HUDEP-2 (cell line): ENCODE measurements at regions not wholly inside any gene's neighbourhood (a gene's known extent, or its start where the extent isn't known, plus 50 kb on each side); places are given as distances from the start of the nearest gene placed in this dataset.

Experiments
- DNase-seq, 76 experiments: peaks; one replicate each; lab custom pipeline; 2025; ENCODE audit not compliant: unreplicated experiment in 76 of 76; lab: John Stamatoyannopoulos, UW

DNA sequence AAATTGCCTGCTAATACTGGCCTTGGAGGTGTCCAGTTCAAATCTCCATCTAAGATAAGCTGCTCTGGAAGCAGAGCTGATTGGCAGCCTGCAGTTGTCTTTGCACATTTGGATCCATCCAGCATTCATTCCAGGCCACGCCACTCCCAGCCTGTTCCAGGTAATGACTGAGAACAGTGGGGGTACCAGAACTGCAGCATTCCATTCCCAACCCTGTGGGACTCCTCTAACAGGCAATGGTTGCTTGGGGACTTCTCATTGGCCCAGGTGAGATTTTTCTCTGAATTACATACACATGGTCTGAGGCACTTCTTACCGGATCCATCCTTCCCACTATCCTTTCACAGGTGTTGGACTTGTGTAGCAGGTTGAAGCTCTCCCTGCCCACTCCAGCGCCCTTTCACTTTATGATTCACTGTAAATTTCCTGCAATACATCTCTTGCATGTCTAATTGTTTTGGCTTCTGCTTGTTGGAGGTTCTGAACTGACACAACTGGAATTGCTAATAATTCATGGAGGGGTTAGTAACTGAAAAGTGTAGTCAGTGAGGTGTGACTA lies 206.1 kb upstream of the ZFHX3 start:
- DNase-seq: no peak

DNA sequence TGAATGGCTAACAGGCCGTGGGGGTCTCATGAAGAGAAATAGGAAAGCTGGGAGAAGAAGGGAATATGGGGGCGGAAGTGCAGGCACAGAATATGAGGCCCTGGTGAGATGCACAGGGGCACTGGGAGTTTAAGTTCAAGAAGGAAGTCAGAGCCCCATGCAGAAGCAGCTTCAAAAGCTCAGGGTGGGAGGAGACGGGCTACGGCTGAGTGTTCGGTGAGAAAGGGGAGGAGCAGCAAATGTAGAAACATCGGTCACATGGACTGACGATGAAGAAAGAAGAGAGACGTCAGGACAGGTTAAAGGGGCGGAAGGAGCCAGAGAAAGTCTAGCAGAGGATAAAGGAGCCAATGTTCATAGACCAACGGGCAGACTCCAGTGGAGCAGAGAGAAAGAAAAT lies 204.5 kb upstream of the ZFHX3 start:
- DNase-seq: no peak

DNA sequence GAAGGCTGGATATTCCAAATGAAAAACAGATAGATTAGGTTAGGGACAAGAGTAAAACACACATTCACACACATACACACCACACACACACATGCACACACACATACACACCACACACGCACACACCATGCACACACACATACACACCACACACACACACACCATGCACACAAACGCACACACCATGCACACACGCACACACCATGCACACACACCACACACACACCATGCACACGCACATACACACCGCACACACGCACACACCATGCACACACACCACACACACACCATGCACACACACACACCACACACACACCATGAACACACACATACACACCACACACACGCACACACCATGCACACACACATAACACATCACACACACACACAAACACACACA lies 203.7 kb upstream of the ZFHX3 start:
- no peak for DNase-seq

DNA sequence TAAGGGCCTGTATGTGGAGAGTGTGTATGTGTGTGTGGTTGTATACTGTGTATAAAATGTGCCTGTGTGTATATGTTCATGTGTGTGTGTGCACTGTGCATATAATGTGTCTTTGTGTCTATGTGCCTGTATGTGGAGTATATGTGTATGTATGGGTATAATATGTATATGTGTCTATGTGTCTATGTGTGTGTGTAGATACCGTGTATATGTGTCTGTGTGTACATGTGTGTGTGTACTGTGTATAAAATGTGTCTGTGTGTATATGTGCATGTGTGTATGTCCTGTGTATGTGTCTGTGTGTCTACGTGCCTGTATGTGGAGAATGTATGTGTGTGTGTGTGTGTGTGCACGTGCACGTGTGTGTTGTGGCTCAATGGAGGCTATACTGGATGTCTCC lies 200.4 kb upstream of the ZFHX3 start:
- DNase-seq: no peak

DNA sequence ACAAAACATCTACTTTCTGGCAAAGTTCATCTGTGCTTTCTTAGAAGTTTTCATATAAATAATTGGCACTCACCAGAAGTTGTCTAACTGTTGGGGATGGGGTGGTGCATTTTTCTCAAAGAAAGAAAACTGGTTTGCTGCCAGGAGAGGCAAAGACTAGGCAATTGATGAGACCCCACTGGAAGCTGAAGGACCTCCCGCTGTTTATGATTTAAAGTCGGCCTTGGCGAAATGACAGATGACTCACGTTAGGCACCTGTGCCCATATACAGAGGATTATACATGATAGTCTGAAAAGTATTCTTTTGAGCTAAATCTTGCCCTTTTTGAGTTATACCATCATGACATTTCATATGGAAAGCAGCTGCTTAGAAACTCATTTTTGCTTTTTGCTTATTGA lies 193.0 kb upstream of the ZFHX3 start:
- no peak for DNase-seq

DNA sequence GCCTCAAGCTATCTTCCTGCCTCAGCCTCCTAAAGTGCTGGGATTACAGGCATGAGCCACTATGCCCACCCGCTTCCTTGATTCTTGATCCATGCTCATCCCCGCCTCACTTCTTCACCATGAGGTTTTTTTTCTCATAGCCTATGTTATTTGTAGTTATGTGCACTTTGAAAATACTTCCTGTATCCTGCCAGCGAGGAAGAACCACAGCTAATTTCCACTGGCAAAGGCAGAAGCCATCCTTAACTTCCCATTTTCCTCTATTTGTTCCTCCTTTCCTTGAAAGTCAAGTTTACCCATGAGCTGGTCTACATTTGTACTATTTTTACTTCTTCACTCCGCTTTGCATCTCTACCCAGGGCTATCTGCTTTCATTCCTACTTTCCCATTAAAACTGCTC lies 189.7 kb upstream of the ZFHX3 start:
- DNase-seq: no peak

DNA sequence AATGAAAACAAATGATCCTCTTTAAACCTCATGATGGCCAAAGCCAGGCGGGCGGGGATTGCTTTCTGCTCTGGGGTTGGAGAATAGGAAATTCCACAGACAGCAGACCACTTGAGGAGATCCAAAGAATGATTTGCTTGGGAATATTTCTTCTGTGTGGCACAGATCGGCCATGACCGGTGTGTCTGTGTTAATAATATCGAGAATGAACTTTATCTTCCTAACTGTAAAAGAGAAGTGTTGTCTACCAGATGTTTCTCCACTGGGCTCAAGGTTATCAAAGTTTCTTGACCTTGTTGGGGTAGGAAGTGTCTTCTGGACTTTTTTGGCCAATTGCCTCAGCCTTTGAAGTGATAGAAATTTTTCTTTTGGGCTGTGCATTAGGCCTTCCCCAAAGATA lies 186.6 kb upstream of the ZFHX3 start:
- DNase-seq: no peak

DNA sequence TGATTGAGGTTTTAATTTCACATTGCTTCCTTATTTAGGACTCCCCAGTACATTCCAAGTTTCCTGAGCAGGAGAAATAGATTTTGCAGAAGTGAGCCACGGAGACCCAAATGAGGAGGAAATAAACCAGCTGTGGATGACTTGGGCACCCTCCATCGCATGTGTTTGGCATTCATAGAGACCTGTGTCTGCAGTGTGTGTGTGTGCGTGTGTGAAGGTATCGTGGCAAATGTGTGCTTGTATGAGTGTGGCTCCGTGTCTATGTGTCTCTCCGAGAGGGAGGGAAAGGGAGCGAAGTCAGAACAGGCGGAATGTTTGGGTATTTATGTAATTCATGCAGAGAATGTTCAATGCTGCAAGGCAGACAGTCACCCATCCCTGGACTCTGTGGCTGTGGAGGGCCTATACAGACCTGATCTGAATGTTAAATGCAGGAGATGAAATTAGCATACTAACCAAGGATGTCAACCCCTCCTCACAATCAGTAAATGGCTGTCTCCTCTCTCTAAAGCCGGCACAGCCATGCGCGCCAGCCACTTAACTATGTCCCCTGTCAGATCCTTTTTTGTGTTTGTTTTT lies 186.0 kb upstream of the ZFHX3 start:
- DNase-seq: no peak

DNA sequence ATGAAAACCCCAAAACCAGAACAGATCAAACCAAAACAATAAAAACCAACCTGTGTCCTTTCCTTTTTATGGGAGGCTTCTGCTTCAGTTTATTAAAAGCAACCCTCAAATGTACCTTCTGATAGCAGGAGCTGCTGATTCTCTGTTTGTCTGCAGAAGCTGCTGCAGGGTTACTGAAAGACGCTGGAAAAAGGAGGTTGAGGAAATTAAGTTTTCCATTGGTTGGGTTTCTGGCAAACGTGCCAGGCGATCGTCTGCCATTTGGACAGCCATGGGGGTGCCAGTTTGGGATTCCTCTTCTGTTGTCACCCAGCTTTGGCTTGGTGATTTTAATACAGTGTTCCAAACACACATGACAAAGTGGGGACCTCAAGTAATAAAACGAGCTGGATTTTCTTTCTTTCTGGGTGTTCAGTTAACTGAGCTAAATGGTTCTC lies 185.4 kb upstream of the ZFHX3 start:
- DNase-seq: no peak

DNA sequence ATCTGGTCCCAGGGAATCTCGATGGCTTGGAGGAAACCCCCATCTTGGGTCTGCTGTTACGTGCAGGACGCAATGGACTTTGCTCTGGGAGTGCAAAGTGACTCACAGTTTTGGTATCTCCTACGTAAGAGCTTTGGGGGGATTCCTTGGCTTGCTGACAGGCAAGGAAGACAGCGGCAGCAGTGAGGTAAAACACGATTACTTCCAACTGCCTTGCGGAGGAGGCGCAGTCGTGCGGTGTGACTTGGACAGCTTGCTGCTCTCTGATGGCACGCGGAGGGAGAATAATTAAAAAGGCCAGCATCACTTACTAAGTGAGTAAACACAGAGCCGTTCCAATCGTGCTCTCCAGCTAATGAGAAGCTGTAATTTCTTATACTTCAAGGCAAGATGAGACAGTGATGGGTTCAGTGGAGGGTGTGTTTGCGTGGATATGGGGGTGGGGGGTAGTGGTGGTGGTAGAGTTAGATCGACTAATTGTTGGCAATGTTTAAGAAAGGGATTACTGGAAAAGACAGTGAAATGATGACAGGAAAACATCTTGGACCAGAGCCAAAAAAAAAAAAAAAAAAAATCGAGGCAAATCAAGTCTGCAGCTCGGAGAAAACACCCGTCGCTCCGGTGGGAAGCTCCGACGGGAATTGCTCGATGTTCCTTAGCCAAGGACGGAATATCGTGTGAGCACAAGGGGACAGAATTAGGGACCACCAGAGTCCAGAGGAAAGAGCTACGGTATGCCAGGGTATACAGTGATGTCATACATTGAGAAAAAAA lies 184.8 kb upstream of the ZFHX3 start:
- DNase-seq: no peak

DNA sequence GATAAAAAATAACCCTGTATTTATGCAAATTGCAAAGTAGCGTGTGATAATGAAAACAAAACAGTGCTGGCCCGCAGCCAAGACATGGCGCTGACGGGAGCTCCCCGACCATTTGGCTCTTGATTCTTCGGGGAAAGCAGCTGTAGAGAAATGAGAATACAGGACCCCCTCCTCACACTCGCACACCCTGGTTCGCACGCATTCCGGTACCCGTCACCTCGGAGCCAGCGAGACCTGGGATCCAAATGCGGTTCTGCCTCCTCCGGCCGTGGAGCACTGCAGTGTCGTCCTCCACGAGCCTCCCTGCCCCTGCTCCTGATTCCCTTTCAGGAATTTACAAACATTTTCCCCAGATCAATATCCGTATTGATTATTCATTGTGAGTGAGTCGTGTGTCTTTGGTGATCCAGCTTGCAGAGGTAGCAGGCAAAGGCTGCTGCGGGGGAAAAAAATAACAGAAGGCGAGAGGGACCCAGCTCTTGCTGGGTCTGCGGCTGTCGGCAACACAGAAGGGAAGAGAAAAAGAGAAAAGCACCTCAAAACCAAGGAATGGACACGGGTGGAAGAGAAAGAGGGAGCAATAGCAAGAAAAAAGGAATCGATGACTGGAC lies 184.1 kb upstream of the ZFHX3 start:
- DNase-seq: no peak

DNA sequence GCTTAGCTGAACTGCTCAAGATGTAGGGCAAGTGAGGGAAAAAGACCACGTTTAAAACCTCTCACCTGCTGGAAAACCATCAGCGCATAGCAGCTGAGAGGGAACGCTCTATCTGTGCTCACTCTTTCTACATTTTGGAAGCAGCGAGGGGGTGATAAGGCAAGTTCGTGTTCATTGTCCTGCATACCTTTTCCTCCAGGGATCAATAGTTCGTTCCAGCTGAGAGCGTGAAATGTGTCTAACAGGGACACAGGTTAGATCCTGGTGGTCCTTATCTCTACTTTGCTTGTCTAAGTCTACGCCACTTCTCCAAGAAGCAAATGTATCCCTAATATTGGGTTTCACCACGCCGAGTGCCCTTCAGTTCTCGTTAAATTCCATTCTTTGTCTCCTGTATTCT lies 183.5 kb upstream of the ZFHX3 start:
- DNase-seq: no peak

DNA sequence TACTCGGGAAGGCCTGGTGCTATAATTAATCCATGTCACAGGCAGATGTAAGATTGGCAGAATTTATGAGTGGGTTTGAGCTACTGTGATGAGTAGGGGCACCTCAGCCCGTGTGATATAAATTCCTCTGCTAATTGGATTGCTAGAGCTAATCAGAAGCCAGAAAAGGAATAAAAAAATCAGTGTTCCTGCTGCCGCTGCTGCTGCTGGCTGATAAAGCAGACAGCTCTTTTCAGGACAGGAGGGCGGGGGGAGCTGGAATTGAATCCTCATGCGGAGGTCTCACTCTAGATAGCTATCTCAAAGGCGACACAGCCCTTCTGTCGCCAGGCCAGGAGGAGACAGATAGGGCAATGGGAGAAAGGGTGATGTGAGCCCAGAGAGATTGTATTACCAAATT lies 182.7 kb upstream of the ZFHX3 start:
- no peak for DNase-seq

DNA sequence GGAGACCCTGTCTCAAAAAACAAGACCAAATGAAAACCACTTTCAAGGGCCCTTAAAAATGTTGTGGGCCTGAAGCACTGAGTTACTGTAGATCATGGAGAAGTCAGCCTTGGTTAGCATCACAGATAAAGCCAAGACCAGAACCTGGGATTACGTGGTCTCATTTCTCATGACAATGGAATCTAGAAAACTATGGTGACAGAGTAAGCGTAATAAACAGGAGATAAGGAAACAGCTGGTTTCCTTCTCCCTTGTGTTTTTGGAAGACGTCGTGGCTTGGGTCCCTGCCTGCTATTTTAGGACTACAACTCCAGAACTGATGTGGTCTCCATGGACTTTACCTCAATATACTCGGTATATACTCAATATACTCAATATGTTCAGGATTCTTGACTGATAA lies 180.7 kb upstream of the ZFHX3 start:
- no peak for DNase-seq

DNA sequence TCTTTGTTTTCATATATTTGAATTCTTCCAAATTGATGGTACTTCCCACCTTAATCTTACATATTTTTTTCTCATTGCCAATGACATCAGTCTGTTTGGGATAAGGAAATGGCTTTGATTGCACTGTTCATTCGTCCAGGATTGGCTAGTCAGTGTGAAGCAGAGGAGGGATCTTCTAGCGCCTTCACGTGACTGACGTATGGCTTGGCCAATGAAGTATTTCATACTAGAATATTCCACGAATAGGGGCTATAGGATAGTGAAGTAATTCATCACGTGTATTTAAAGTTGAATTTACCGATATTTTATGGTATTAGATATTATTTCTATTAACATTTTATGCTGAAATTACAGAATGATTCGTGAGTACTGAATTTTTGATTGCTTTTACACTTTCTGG lies 178.7 kb upstream of the ZFHX3 start:
- no peak for DNase-seq

DNA sequence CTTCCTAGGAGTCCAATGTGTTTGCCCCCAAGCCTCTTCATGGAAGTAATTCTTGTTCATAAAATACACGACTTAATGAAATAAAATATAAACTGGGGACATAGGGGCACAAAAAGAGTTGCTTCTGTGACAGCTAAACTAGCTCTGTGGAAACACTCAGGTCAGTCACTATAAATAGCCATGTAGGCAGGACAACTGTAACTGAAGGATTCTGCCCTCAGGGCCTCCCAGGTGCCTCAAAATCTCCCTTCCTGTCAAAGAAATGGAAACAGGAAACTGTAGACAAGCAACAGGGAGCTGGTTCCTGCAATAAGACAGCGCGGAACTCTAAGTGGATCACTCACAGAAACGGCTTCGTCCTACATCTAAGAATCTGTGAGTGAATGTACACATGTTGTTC lies 178.1 kb upstream of the ZFHX3 start:
- no peak for DNase-seq

DNA sequence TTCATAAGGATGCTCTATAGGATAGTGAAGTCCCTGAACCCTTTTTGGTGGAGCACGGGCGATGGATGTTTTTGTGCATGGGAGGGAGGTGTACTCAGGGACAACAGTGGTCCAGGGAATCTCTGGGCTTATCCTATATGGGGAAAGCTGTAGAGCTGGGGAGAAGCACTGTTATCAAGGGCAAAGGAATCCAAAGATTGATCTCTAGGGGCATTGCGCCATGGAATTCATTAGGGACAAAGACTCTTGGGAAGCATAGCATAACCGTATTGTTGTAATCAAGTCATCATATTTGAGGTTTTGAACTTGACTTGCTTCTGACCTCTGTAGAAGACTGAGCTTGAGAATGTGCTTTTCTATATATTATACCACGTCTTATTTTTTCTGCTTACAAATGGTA lies 172.9 kb upstream of the ZFHX3 start:
- DNase-seq: no peak

DNA sequence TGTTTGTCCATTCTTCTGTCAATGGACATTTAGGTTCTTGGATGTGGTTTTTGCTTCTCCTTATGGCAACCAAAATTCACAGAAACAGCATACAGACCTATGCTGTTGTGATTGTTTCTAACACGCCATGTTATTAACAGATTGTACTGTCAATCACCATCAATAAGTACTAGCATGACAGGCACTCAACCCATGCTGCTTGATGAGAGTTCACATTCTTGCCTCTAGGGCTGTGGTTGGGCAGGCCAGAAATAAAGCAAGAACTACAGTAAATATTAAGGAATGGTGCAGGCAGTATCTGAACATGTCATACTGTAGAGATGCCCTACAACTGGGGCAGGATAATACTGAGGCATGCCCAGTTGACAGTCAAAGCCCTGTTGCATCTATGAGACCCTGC lies 171.2 kb upstream of the ZFHX3 start:
- DNase-seq: no peak

DNA sequence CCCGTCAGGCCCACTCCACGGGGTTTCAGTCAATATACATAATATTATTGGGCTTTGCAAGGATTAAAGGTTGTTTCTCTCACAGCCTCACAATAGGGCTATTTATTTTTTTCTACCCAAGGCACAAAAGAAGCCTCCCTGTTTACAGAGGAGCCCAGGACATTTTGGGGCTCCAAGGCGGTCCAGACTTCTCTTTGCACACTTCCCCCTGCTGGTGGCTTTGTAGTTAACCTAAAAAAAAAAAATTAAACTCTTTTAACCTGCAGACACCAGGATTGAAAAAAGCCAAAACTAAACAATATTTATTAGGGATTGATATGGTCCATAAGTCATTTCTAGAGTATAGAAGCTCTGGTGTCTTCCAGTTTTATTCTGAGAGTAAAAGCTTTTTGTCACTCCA lies 169.7 kb upstream of the ZFHX3 start:
- no peak for DNase-seq

DNA sequence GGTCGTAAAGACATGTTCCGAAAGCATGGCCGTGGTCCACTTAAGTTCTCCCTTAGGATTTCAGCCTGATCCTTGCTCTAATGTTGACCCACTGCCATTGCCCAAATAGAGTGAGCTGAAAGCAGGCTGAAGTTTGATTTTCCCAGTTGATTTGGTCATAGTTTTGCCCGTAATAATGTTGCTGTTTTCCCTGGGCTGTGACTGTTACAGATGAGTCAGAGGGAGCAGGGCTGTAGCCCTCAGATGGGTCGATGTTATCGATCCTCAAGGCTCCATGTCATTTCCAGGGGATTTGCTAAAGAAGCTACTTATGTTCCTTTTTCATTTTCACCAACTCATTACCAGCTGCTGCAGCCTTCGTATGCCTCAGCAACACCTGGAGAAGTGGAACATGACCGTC lies 169.0 kb upstream of the ZFHX3 start:
- DNase-seq: no peak

DNA sequence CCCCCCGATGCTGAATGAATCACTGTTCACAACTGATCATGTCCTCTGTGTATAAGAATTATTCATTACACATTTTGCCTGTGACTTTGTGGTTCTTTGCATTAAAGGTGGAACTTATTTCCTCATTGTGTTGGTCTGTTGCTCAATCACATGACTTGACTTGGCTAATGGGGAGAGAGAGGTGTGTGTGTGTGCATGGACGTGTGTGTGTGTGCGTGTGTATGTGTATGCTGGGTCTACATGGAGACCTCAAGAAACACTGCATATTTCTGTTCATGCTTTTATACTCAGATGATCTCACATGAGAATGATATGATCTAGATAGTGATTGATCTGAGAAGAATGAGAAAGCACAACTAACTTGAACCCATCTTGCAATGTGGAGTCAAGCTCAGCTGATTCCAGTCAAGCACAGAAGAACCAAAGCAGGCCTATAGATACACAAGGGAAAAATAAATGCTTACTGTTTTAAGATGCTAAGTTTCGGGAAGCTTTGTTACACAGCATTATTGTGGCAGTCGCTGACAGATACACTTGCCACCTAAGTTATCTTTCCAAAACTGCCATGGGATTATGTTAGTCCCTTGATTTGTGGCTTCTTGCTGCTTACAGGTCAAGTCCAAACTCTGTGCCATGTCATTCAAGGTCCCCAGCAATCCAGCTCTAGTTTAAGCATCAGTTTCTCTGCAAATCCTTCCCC lies 167.9 kb upstream of the ZFHX3 start:
- no peak for DNase-seq
